ENCODE measurements at regions not wholly inside any gene's neighbourhood (a gene's known extent, or its start where the extent isn't known, plus 50 kb on each side); places are given as distances from the start of the nearest gene placed in this dataset.
A peak's percentile ranks its signal among the peaks of the same experiment; 100 is the strongest.

GRCh38 chr1:204736836-204737235 is 51.3 kb upstream of the LRRN2 start:
- DNase-seq (ENCODE audit: extremely low read depth in 1 of 2, low read depth in 1 of 2) = no peak

GRCh38 chr1:204738506-204738905 is 53.0 kb upstream of the LRRN2 start:
- no peak for DNase-seq (ENCODE audit: extremely low read depth in 1 of 2, low read depth in 1 of 2)

- DNase-seq (ENCODE audit: extremely low read depth in 1 of 2, low read depth in 1 of 2) = no peak
Observed at GRCh38 chr1:204740354-204740753, 54.8 kb upstream of the LRRN2 start.

GRCh38 chr1:204741440-204741839 is 55.9 kb upstream of the LRRN2 start:
- DNase-seq (ENCODE audit: extremely low read depth in 1 of 2, low read depth in 1 of 2) = no peak

- DNase-seq (ENCODE audit: extremely low read depth in 1 of 2, low read depth in 1 of 2) = no peak
Observed at GRCh38 chr1:204742676-204743251, 57.2 kb upstream of the LRRN2 start.

GRCh38 chr1:204744107-204744779 is 58.7 kb upstream of the LRRN2 start:
- DNase-seq (ENCODE audit: extremely low read depth in 1 of 2, low read depth in 1 of 2) = no peak

GRCh38 chr1:204746838-204747442 is 61.4 kb upstream of the LRRN2 start:
- DNase-seq (ENCODE audit: extremely low read depth in 1 of 2, low read depth in 1 of 2) = no peak

- DNase-seq (ENCODE audit: extremely low read depth in 1 of 2, low read depth in 1 of 2) = no peak
Observed at GRCh38 chr1:204751480-204751879, 65.9 kb upstream of the LRRN2 start.

GRCh38 chr1:204751883-204752687 is 66.5 kb upstream of the LRRN2 start:
- no peak for DNase-seq (ENCODE audit: extremely low read depth in 1 of 2, low read depth in 1 of 2)

GRCh38 chr1:204752688-204753040 is 67.1 kb upstream of the LRRN2 start:
- no peak for DNase-seq (ENCODE audit: extremely low read depth in 1 of 2, low read depth in 1 of 2)

- DNase-seq (ENCODE audit: extremely low read depth in 1 of 2, low read depth in 1 of 2) = no peak
Observed at GRCh38 chr1:204754821-204755220, 69.3 kb upstream of the LRRN2 start.

GRCh38 chr1:204756349-204756748 is 70.8 kb upstream of the LRRN2 start:
- no peak for DNase-seq (ENCODE audit: extremely low read depth in 1 of 2, low read depth in 1 of 2)

- no peak for DNase-seq (ENCODE audit: extremely low read depth in 1 of 2, low read depth in 1 of 2)
Observed at GRCh38 chr1:204756811-204757210, 71.3 kb upstream of the LRRN2 start.

GRCh38 chr1:204758601-204759000 is 73.1 kb upstream of the LRRN2 start:
- DNase-seq (ENCODE audit: extremely low read depth in 1 of 2, low read depth in 1 of 2) = no peak

GRCh38 chr1:204760350-204760749 is 74.8 kb upstream of the LRRN2 start:
- DNase-seq (ENCODE audit: extremely low read depth in 1 of 2, low read depth in 1 of 2) = no peak

GRCh38 chr1:204760757-204761156 is 75.2 kb upstream of the LRRN2 start:
- DNase-seq (ENCODE audit: extremely low read depth in 1 of 2, low read depth in 1 of 2) = no peak

GRCh38 chr1:204763773-204764427 is 78.4 kb upstream of the LRRN2 start:
- DNase-seq (ENCODE audit: extremely low read depth in 1 of 2, low read depth in 1 of 2) = peak; percentile 53 to 69

- no peak for DNase-seq (ENCODE audit: extremely low read depth in 1 of 2, low read depth in 1 of 2)
Observed at GRCh38 chr1:204769997-204770396, 84.5 kb upstream of the LRRN2 start.

GRCh38 chr1:204771358-204771757 is 85.8 kb upstream of the LRRN2 start:
- no peak for DNase-seq (ENCODE audit: extremely low read depth in 1 of 2, low read depth in 1 of 2)

- no peak for DNase-seq (ENCODE audit: extremely low read depth in 1 of 2, low read depth in 1 of 2)
Observed at GRCh38 chr1:204773246-204773645, 87.7 kb upstream of the LRRN2 start.

- DNase-seq (ENCODE audit: extremely low read depth in 1 of 2, low read depth in 1 of 2) = no peak
Observed at GRCh38 chr1:204775546-204775945, 90.0 kb upstream of the LRRN2 start.

Data from stimulated activated CD8-positive, alpha-beta memory T cell treated with anti-CD3 and anti-CD28 coated beads, Interleukin-7, amount 100 ng/mL, for 48 hours (primary cell).